ENCODE measurements at regions not wholly inside any gene's neighbourhood (a gene's known extent, or its start where the extent isn't known, plus 50 kb on each side); places are given as distances from the start of the nearest gene placed in this dataset.

- Mint-ChIP-seq H3K27ac (no peak overlapping the region), H3K4me3 (no peak overlapping the region), H3K9me3 (peaks cover 7% of the 10 kb centered on the region), H3K4me1 (no peaks in the 10 kb centered on the region), H3K36me3 (ENCODE audit: low read depth) (no peaks in the 10 kb centered on the region), H3K27me3 (no peaks in the 10 kb centered on the region)
- ATAC-seq (replicated peaks) = no peak
These were observed 138.5 kb upstream of the CDH20 start for GRCh38 chr18:61194726-61195125.

GRCh38 chr18:61196750-61197149 is 136.5 kb upstream of the CDH20 start:
- Mint-ChIP-seq H3K27me3 (no peaks in the 10 kb centered on the region), H3K9me3 (peaks cover 7% of the 10 kb centered on the region), H3K27ac (no peak overlapping the region), H3K4me3 (no peak overlapping the region), H3K4me1 (no peaks in the 10 kb centered on the region), H3K36me3 (ENCODE audit: low read depth) (no peaks in the 10 kb centered on the region)
- no peak for ATAC-seq (replicated peaks)

- Mint-ChIP-seq H3K27ac (no peak overlapping the region), H3K27me3 (no peaks in the 10 kb centered on the region), H3K4me1 (no peaks in the 10 kb centered on the region), H3K9me3 (peaks cover 6% of the 10 kb centered on the region), H3K4me3 (no peak overlapping the region), H3K36me3 (ENCODE audit: low read depth) (no peaks in the 10 kb centered on the region)
- ATAC-seq (replicated peaks) = no peak
These were observed 134.7 kb upstream of the CDH20 start for GRCh38 chr18:61198486-61198885.

GRCh38 chr18:61199171-61199848 is 133.9 kb upstream of the CDH20 start:
- H3K4me3 Mint-ChIP-seq = no peak overlapping the region
- H3K9me3 Mint-ChIP-seq = peaks cover 3% of the 10 kb centered on the region
- no peak for ATAC-seq (replicated peaks)
- no peaks in the 10 kb centered on the region for H3K36me3 Mint-ChIP-seq (ENCODE audit: low read depth)
- H3K4me1 Mint-ChIP-seq = no peaks in the 10 kb centered on the region
- no peak overlapping the region for H3K27ac Mint-ChIP-seq
- H3K27me3 Mint-ChIP-seq = no peaks in the 10 kb centered on the region

- no peaks in the 10 kb centered on the region for H3K27me3 Mint-ChIP-seq
- H3K4me1 Mint-ChIP-seq = no peaks in the 10 kb centered on the region
- no peaks in the 10 kb centered on the region for H3K9me3 Mint-ChIP-seq
- no peak for ATAC-seq (replicated peaks)
- no peak overlapping the region for H3K4me3 Mint-ChIP-seq
- no peaks in the 10 kb centered on the region for H3K36me3 Mint-ChIP-seq (ENCODE audit: low read depth)
- H3K27ac Mint-ChIP-seq = no peak overlapping the region
These were observed 131.7 kb upstream of the CDH20 start for GRCh38 chr18:61201511-61201910.

GRCh38 chr18:61203151-61203550 is 130.1 kb upstream of the CDH20 start:
- ATAC-seq (replicated peaks) = no peak
- no peaks in the 10 kb centered on the region for H3K4me1 Mint-ChIP-seq
- H3K9me3 Mint-ChIP-seq = no peaks in the 10 kb centered on the region

GRCh38 chr18:61209801-61210200 is 123.4 kb upstream of the CDH20 start:
- H3K4me1 Mint-ChIP-seq = no peaks in the 10 kb centered on the region
- ATAC-seq (replicated peaks) = no peak
- H3K9me3 Mint-ChIP-seq = peaks cover 6% of the 10 kb centered on the region

More at GRCh38 chr18:61203151-61203550, 130.1 kb upstream of the CDH20 start:
- H3K27me3 Mint-ChIP-seq = no peaks in the 10 kb centered on the region
- H3K27ac Mint-ChIP-seq = no peak overlapping the region
- H3K36me3 Mint-ChIP-seq (ENCODE audit: low read depth) = no peaks in the 10 kb centered on the region
- H3K4me3 Mint-ChIP-seq = no peak overlapping the region

GRCh38 chr18:61216051-61216450 is 117.2 kb upstream of the CDH20 start:
- Mint-ChIP-seq H3K9me3 (peaks cover 17% of the 10 kb centered on the region), H3K36me3 (ENCODE audit: low read depth) (no peaks in the 10 kb centered on the region), H3K27ac (no peak overlapping the region), H3K4me3 (no peak overlapping the region), H3K27me3 (no peaks in the 10 kb centered on the region), H3K4me1 (no peaks in the 10 kb centered on the region)
- no peak for ATAC-seq (replicated peaks)

More at GRCh38 chr18:61209801-61210200, 123.4 kb upstream of the CDH20 start:
- no peaks in the 10 kb centered on the region for H3K27me3 Mint-ChIP-seq
- H3K36me3 Mint-ChIP-seq (ENCODE audit: low read depth) = no peaks in the 10 kb centered on the region
- no peak overlapping the region for H3K27ac Mint-ChIP-seq
- no peak overlapping the region for H3K4me3 Mint-ChIP-seq

- H3K4me1 Mint-ChIP-seq = no peaks in the 10 kb centered on the region
- ATAC-seq (replicated peaks) = no peak
- H3K27ac Mint-ChIP-seq = no peak overlapping the region
- no peaks in the 10 kb centered on the region for H3K36me3 Mint-ChIP-seq (ENCODE audit: low read depth)
- H3K4me3 Mint-ChIP-seq = no peak overlapping the region
- no peaks in the 10 kb centered on the region for H3K27me3 Mint-ChIP-seq
- peaks cover 17% of the 10 kb centered on the region for H3K9me3 Mint-ChIP-seq
These were observed 111.0 kb upstream of the CDH20 start for GRCh38 chr18:61222206-61222605.

- Mint-ChIP-seq H3K27me3 (no peaks in the 10 kb centered on the region), H3K4me3 (no peak overlapping the region), H3K4me1 (no peaks in the 10 kb centered on the region), H3K36me3 (ENCODE audit: low read depth) (no peaks in the 10 kb centered on the region), H3K9me3 (peaks cover 10% of the 10 kb centered on the region), H3K27ac (no peak overlapping the region)
- ATAC-seq (replicated peaks) = no peak
These were observed 107.9 kb upstream of the CDH20 start for GRCh38 chr18:61225336-61225735.

- H3K27me3 Mint-ChIP-seq = no peaks in the 10 kb centered on the region
- H3K4me1 Mint-ChIP-seq = no peaks in the 10 kb centered on the region
- ATAC-seq (replicated peaks) = no peak
- no peaks in the 10 kb centered on the region for H3K36me3 Mint-ChIP-seq (ENCODE audit: low read depth)
- H3K4me3 Mint-ChIP-seq = no peak overlapping the region
- no peaks in the 10 kb centered on the region for H3K9me3 Mint-ChIP-seq
- no peak overlapping the region for H3K27ac Mint-ChIP-seq
These were observed 96.7 kb upstream of the CDH20 start for GRCh38 chr18:61236356-61237057.

GRCh38 chr18:61237529-61237928 is 95.7 kb upstream of the CDH20 start:
- H3K27ac Mint-ChIP-seq = no peak overlapping the region
- ATAC-seq (replicated peaks) = no peak

GRCh38 chr18:61239051-61239450 is 94.2 kb upstream of the CDH20 start:
- Mint-ChIP-seq H3K27me3 (no peaks in the 10 kb centered on the region), H3K27ac (no peak overlapping the region), H3K4me3 (no peak overlapping the region), H3K36me3 (ENCODE audit: low read depth) (no peaks in the 10 kb centered on the region), H3K4me1 (no peaks in the 10 kb centered on the region), H3K9me3 (peaks cover 4% of the 10 kb centered on the region)
- no peak for ATAC-seq (replicated peaks)

More at GRCh38 chr18:61237529-61237928, 95.7 kb upstream of the CDH20 start:
- no peak overlapping the region for H3K4me3 Mint-ChIP-seq
- H3K27me3 Mint-ChIP-seq = no peaks in the 10 kb centered on the region
- no peaks in the 10 kb centered on the region for H3K4me1 Mint-ChIP-seq
- H3K9me3 Mint-ChIP-seq = no peaks in the 10 kb centered on the region
- no peaks in the 10 kb centered on the region for H3K36me3 Mint-ChIP-seq (ENCODE audit: low read depth)

- Mint-ChIP-seq H3K9me3 (peaks cover 9% of the 10 kb centered on the region), H3K4me1 (no peaks in the 10 kb centered on the region), H3K4me3 (no peak overlapping the region), H3K27me3 (peaks cover 4% of the 10 kb centered on the region), H3K36me3 (ENCODE audit: low read depth) (no peaks in the 10 kb centered on the region), H3K27ac (no peak overlapping the region)
- no peak for ATAC-seq (replicated peaks)
These were observed 91.9 kb upstream of the CDH20 start for GRCh38 chr18:61241260-61241853.

GRCh38 chr18:61244632-61245031 is 88.6 kb upstream of the CDH20 start:
- ATAC-seq (replicated peaks) = no peak
- H3K4me3 Mint-ChIP-seq = no peak overlapping the region
- H3K4me1 Mint-ChIP-seq = no peaks in the 10 kb centered on the region
- H3K36me3 Mint-ChIP-seq (ENCODE audit: low read depth) = no peaks in the 10 kb centered on the region
- peaks cover 4% of the 10 kb centered on the region for H3K27me3 Mint-ChIP-seq
- peaks cover 9% of the 10 kb centered on the region for H3K9me3 Mint-ChIP-seq
- no peak overlapping the region for H3K27ac Mint-ChIP-seq
